ENCODE measurements at regions not wholly inside any gene's neighbourhood (a gene's known extent, or its start where the extent isn't known, plus 50 kb on each side); places are given as distances from the start of the nearest gene placed in this dataset.

DNA sequence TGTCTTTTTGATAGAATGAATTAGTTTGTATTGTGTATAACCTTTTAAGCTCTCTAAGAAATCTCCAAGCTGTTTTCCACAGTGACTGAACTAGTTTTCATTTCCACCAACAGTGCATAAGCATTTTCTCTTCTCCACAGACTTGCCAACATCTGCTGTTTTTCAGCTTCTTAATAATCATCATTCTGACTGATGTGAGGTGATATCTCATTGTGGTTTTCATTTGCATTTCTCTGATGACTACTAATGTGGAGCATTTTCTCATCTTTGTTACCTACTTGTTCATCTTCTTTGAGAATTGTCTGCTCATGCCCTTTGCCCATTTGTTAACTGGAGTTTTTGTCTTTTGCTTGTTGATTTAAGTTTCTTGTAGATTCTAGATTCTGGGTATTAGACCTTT, 777.5 kb downstream of the OTOL1 start (continued):
- no peak for TF ChIP-seq ZBTB4 (CRISPR knock-in tag; IDR thresholded peaks at IDR 0.05; ENCODE audit: borderline replicate concordance)
- no peak for TF ChIP-seq SNAPC2 (CRISPR knock-in tag; IDR thresholded peaks at IDR 0.05)
- no peak for TF ChIP-seq NPAS2 (CRISPR knock-in tag; IDR thresholded peaks at IDR 0.05; ENCODE audit: borderline replicate concordance)
- no peak for TF ChIP-seq NKX3-1 (CRISPR knock-in tag; IDR thresholded peaks at IDR 0.05)

- no peak for ATAC-seq
- in situ Hi-C loops (cut with HindIII; ENCODE audit: extremely low pct_ligation_motif_present, low pct_unique_long_range_greater_than_20kb) = no loop called here
- no peak for TF ChIP-seq ZMYM3 (CRISPR knock-in tag; IDR thresholded peaks at IDR 0.05)
- no peak for TF ChIP-seq ARID2 (CRISPR knock-in tag; IDR thresholded peaks at IDR 0.05; ENCODE audit: borderline replicate concordance)
- TF ChIP-seq U2AF2 (IDR thresholded peaks at IDR 0.05; ENCODE audit: low read depth, low read length) = no peak
- no peak for TF ChIP-seq ELF1 (CRISPR knock-in tag; IDR thresholded peaks at IDR 0.05)
- TF ChIP-seq EP300 (IDR thresholded peaks at IDR 0.05; ENCODE audit: low read depth in 2 of 2, low read length in 2 of 2) = no peak
- TF ChIP-seq EP300 (CRISPR knock-in tag; IDR thresholded peaks at IDR 0.05; ENCODE audit: borderline replicate concordance) = no peak
- no peak for TF ChIP-seq ZNF225 (CRISPR knock-in tag; IDR thresholded peaks at IDR 0.05)
- no peak for TF ChIP-seq ZNF33A (CRISPR knock-in tag; IDR thresholded peaks at IDR 0.05; ENCODE audit: borderline replicate concordance)
- TF ChIP-seq ZNF335 (CRISPR knock-in tag; IDR thresholded peaks at IDR 0.05) = no peak
- no peak for TF ChIP-seq FOXO1 (CRISPR knock-in tag; IDR thresholded peaks at IDR 0.05)
- no peak for TF ChIP-seq ZBTB7B (CRISPR knock-in tag; IDR thresholded peaks at IDR 0.05)
- no peak for TF ChIP-seq BRF2 (CRISPR knock-in tag; IDR thresholded peaks at IDR 0.05)
- no peak for TF ChIP-seq ZNF720 (CRISPR knock-in tag; IDR thresholded peaks at IDR 0.05)
- TF ChIP-seq SMAD1 (CRISPR knock-in tag; IDR thresholded peaks at IDR 0.05; ENCODE audit: borderline replicate concordance, low read depth) = no peak
- no peak for TF ChIP-seq NFKBIZ (CRISPR knock-in tag; IDR thresholded peaks at IDR 0.05)
- no peak for TF ChIP-seq ZNF224 (CRISPR knock-in tag; IDR thresholded peaks at IDR 0.05)
- no peak for TF ChIP-seq JDP2 (CRISPR knock-in tag; IDR thresholded peaks at IDR 0.05; ENCODE audit: borderline replicate concordance)
- no peak for TF ChIP-seq ZNF275 (CRISPR knock-in tag; IDR thresholded peaks at IDR 0.05; ENCODE audit: borderline replicate concordance)
Measured at GRCh38 chr3:162278834-162279233, 782.2 kb downstream of the OTOL1 start.

More at GRCh38 chr3:162278834-162279233, 782.2 kb downstream of the OTOL1 start:
- Histone ChIP-seq H3K27me3 (ENCODE audit: control insufficient read depth in 1 of 2, insufficient read depth in 2 of 2, low read length in 2 of 2) (no peaks in the 10 kb centered on the region), H4K20me1 (ENCODE audit: insufficient read depth, low read length) (no peaks in the 10 kb centered on the region), H3K36me3 (replicated peaks in 1 of 2; ENCODE audit: control insufficient read depth in 1 of 2, insufficient read depth in 2 of 2, low read length in 2 of 2) (no peaks in the 10 kb centered on the region), H3K4me1 (ENCODE audit: insufficient read depth, low read length) (no peaks in the 10 kb centered on the region), H3K9me3 (ENCODE audit: low read length) (peaks cover 17% of the 10 kb centered on the region), H3K9ac (ENCODE audit: insufficient read depth, low read depth, low read length) (no peak overlapping the region), H3K27ac (ENCODE audit: extremely low read length, insufficient read depth, low read length) (no peak overlapping the region), H3K79me2 (ENCODE audit: insufficient read depth, low read length) (no peaks in the 10 kb centered on the region), H2AFZ (ENCODE audit: low read length) (no peak overlapping the region), H3K4me2 (ENCODE audit: low read depth, low read length) (no peak overlapping the region), H3K4me3 (replicated peaks in 1 of 3; ENCODE audit: insufficient read depth in 1 of 3, low read depth in 2 of 3, low read length in 3 of 3) (no peak overlapping the region)
- no TSS peak for BruUV-seq (replicated peaks)
- FAIRE-seq (no peak), DNase-seq (ENCODE audit: low spot score) (no peak)
- intact Hi-C loops (cut with micrococcal nuclease; ENCODE audit: unreplicated experiment) = no loop called here
- ChIA-PET CTCF (ENCODE audit: low intra/inter-chr PET ratio, low total read pairs) (no interaction called here), POLR2A (no interaction called here)
- 2% methylated on average over 2 of the region's 2 CpGs for WGBS (ENCODE audit: low lambda C conversion rate)

Measured in HepG2 (cell line).